SKM-1 (cell line): ENCODE measurements at regions not wholly inside any gene's neighbourhood (a gene's known extent, or its start where the extent isn't known, plus 50 kb on each side); places are given as distances from the start of the nearest gene placed in this dataset.

ENCODE experiments used
- DNase-seq: peaks from one replicate; lab custom pipeline; 2025; ENCODE audit not compliant: unreplicated experiment; lab: John Stamatoyannopoulos, UW

DNA sequence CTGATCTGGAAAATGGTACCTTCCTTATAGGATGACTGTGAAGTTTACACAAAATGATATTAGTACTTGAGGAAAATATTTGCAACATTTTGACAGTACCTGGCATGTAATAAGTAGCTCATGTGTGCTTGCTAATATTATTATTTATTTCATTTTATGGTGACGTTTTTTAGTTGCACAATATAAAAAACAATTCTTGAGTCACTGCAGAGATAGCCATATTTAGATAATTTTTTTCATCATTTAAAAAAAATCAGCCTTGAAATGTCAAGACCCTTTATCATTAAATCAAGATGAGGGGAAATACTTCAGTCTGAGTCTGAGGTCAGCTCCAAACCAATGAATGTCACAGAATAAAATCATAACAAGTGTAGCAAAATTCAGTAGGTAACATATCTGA is 196.8 kb upstream of the RUNX1 start:
- DNase-seq = no peak

DNA sequence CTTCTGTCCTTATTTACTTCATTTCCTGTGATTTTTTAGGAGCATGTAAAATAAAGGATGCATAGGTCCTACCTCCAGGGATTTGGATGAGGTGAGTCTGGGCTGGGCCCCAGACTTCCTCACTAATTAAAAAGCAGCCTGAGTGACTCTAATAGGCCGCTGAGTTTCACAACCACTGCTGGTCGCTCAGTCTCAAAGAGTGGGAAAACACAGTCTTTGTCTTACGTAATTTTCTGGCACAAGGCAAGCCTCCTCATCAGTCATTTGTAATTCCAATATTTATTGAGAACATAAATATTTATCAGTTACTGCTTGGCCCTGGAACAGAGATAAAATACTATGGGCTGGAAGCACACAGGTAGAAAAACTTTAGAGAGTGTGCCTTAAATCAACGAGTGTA is 195.4 kb upstream of the RUNX1 start:
- peak; percentile 14 for DNase-seq

DNA sequence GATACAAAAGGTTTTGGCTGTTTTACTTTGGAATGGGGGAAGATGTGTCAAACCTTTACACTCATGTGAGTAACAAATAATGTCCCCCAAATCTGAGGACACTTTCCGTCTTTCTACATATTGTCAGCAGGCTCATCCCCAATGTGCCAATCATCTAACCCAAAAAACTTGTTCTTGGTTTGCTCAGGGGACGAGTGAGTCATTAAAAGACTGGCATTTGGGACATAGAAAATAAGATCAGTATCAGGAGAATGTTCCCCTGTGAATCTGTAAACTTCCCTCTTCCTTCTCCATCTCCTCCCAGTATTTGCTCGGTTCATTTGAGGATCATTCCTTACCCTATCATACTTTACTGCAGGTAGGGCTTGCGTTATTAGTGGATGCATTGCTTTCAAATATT is 194.1 kb upstream of the RUNX1 start:
- DNase-seq = no peak

DNA sequence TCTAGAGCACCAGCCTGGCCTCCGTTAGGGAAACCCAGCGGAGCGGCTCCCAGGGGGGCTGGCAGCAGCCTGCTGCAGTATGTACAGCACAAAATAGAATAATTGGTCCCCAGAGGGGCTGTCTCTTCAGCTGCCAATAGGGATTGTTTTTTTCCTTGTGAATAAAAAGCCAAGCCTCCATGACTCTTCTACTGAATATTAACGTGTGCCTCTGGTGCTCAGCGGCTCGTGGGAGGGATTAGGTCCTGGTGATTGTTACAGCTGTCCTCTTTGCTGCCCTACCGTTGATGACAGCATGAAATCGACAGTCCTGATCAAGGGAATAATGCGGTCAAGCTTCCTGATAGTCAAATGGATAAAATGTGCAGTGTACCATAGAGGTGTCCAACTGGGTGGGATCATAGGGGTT is 190.7 kb upstream of the RUNX1 start:
- no peak for DNase-seq

DNA sequence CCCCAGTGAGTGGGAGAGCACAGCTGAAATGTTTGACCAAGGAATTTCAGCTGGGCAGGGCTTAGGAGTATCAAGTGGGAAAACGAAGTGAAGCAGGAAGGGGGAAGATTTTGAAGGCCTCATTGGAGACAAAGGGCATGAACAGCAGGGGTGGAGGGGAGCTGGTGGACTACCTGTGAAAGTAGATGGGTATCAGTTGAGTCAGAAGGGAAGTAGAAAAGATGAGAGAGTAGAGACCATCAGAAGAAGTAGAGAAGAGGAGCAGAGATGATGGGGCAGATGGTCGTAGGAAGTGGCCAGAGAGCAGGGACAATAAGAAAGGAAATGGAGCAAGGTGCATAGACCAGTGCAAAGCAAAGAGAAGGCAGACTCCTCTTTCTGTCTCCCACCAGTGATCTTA is 189.0 kb upstream of the RUNX1 start:
- no peak for DNase-seq

DNA sequence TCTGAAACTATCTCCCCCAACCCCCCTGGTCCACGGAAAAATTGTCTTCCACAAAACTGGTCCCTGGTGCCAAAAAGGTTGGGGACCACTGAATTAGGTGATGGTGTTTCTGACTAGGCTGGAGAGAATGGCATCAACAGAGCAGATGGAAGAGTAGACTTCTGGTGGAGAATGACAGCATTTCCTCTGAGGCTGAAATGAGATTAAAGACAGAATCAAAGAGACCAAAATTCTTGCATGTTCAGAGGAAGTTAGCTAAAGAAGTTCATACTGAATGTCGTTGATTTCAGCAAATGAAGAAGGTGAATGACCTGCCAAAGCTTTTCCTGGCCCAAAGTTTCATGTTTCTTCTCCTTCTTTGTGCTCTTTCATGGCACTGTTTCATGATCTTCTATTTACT is 188.2 kb upstream of the RUNX1 start:
- DNase-seq = no peak

DNA sequence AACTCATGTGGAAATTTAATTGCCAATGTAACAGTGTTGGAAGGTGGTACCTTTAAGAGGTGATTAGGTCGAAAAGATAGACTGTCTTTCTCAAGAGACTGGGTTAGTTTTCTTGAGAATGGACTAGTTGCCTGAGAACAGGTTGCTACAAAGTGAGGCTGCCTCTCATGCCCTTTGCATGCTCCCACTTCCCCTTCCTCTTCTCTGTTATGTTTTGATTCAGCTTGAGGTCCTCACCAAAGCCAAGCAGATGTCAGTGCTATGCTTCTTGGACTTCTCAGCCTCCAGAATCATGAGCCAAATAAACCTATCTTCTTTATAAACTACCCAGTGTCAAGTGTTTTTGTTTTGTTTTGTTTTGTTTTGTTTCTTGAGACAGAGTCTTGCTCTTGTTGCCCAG is 187.0 kb upstream of the RUNX1 start:
- no peak for DNase-seq

DNA sequence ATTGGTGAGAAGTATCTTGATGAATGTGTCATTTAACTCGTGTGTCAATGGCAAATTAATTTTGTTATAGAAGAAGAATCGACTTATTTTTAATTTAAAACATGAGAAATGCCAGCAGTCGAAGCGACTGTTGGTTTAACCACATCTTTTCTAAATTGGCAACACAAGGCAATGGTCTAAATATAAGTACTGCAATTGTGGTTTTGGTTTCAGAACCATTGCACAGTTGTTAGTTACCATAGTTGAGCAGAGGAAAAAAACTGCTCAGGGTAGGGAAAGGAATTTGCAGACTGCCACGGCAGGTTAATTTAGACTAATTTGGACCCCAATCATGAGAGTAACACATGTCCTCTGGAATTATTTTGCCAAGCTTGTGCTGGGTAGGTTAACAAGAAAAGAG is 185.6 kb upstream of the RUNX1 start:
- no peak for DNase-seq

DNA sequence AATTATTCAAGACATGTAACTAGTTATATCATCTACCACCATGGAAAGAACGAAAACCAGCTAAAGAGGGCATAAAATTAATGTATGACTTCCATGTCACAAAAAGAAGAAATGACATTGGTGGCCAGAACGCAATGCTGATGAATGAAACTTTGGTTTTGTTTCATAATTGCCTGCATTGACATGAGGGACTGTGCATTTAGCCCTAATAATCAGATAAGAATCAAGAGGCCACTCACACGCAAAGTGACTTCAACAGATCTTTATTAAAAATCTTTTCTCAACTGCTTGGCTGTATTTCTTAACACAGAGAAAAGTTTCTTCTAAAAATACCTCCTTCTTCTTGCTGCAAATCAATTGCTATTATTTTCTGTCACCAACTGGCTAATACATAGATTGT is 184.7 kb upstream of the RUNX1 start:
- DNase-seq = no peak

DNA sequence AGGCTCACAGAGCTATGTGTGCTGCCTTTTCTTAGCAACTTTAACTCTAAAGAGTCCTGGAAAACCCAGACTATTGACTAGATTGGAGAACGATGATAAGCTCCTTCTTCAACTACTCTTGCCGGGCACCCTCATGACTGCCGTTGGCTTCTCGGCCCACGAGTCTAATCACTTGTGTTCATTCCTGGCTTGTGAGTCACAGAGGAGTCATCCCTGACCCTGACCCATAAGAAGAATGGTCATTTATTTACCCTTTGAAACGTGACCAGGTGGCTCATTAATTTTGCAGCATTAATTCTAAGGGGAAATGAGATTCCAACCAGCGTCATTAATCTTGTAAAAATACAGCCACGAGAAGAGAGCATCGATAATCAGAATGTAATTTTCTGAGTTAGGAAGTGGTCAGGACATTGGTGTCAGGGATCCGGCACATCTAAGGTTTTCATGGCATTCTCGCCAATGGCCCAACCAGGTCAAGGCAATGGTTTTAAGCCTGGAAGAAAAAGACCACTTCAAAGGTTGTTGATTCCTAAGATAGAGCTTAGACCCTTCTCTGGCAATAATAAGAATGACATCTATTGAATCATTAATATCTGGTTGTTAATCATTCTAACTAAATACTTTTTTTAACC is 183.6 kb upstream of the RUNX1 start:
- DNase-seq = no peak

DNA sequence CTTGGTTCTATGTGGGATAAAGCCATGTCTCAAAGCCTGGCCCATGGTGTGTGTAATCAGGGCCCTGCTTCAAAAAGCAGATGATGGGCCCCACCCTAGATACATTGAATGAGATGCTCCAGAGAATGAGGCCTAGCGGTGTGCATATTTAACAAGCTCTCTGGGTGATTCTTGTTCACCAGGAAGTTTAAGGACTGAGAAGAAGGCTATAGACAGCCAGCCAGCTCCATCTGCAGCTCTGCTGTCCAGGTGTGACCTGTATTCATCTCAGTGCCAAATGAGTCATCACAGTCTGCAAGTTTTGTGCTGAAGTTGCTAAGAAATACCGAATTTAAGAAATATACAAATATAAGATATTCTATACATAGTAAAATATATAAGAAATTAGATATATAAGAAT is 182.0 kb upstream of the RUNX1 start:
- no peak for DNase-seq

DNA sequence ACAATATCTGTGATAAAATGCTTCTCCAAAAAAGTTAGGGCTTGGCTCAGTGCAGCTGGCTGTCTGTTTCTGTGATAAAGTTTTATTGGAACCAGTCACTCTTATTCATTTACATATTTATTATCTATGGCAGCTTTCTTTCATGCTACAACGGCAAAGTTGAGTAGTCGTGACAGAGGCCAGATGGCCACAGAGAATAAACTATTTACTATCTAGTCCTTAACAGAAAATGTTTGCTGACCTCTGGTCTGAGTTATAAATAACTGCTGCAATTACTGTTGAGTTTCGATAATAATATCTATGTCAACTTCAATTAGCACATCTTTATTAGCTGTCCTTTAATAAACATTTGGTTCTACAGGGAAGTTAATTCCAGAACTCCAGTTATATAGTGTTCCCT is 180.2 kb upstream of the RUNX1 start:
- DNase-seq = no peak

DNA sequence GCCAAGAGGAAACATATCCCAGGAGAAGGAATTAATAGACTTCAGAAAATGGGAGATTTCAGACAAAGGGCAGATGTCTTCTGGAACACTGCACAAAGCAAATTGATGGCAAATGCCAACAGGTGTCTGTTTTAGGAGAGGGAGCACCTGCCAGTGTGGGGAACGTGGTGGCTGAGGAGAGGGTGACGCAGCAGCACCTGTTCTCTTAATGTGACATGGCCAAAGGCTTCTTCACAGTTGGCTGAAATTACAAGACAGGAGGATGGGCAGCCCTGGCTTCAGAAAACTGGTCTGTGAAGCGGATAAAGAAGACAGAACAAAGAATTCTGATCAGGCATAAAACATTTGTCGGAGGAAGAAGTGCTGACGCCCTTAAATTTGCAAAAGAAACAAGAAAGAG is 178.7 kb upstream of the RUNX1 start:
- DNase-seq = no peak

DNA sequence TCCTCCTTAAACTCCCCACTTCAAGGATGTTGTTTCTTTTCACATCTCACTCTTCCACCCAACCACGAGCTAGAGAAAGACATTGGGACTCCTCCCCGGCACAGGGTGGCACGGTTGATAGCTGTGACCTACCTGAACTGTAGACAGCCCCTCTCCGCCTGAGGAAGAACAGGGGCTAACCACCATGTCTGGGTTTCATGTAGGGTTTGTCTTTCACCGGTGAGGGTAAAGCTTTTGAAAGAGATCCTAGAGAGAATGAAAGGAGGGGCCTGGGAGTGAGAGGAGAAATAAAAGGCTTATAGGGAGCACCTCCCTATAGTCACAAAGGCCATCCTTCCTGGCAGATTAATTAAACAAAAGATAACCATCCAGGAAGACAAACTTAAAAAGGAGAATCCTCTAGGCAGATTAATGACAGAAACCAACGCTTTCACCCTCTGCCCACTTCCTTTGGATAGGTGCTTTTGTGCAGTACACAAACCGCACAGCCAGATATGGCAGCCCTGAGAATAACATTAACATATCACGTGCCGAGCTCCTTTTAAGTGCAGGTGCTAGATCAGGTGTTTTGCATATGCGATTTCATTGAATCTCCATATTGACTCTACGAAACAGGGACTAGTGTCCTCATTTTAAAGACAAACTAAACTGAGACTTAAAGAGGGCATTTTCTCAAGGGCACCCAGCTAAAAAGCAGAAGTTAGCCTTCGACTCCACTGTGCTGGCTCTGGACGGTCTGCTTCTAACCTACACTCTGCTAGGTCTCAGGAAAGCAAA is 178.1 kb upstream of the RUNX1 start:
- DNase-seq = no peak

DNA sequence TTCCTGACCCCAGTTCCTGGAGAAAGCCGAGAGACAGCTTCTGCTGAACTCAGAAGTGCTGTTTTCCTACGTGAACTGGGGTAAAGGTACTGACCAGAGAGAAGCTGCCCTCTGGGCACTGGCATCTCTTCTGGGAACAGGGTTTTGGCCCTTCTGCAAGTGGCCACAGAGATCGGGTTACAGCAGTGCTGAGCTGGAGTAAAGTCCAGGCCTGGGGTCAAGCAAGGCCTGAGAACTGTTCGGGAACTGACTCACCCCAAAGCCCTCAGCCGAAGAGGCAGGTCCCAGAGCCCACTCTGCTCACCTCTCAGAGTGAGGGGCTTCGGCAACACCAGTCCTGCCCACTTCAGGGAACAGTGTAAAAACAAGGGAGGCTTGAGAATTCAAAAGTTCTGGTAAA is 177.2 kb upstream of the RUNX1 start:
- no peak for DNase-seq

DNA sequence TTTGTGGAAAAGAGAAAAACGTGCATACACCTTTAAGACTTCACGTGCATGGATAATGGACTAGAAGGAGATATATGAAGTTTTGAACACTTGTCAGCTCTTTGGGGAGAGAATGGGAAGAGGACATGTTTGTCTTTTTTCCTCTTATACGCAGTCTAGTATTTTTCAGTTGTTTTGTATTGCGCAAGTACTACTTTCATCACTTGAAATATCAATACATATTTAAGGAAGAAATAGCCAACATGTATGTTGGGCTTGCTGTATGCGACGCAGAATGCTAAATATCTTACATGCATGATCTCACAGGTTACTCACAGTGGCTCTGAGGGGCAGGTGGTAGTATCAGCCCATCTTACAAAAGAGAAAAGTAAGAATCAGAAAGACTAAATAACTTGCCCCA is 176.5 kb upstream of the RUNX1 start:
- DNase-seq = no peak

DNA sequence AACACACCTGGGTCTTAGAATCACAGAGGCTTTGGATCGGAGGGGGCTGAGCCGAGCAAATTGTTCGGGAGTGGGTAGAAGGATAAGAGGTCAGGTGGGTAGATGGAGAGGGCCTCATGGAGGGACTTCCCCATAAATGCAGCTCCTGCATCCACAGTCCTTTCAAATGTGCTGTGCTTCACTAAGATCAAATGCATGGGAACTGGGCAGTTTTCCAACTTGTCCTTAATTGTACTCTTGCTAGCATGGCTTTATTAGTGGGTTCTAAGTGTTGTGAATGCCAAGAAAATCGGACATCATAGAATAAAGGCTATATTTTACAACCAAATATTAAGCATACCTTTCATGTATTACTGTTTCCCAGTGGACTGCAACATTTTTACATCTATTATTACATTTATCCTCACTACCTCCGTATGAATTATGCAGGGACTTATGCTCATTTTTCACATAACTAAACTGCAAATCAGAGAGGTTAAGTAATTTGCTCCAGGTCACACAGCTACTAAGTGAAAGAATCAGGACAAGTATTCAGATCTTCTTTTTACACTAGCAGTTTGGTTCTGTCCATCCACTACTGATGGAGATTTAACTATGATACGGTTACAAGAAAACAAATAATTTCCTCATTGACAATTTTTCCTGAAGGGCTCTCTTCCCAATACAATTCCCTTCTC is 174.5 kb upstream of the RUNX1 start:
- no peak for DNase-seq

DNA sequence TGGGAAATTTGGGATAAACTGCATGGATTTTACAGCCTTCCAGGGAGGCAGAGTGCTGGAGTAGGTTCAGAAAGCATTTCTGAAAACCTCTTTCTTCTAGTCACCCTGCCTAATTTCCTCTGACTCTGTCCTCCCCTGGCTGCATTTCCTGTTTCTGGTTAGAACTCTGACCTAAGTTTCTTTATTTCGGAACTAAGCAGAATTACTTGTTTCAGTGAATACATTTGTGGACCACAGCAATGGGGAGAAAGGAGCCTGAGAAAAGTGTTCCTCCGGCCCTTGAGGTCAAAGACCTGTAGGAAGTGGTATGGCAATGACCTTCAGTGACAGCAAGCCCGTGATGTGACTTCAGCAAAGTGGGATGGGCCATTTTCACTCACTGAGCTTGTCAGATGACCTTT is 173.4 kb upstream of the RUNX1 start:
- DNase-seq = no peak

DNA sequence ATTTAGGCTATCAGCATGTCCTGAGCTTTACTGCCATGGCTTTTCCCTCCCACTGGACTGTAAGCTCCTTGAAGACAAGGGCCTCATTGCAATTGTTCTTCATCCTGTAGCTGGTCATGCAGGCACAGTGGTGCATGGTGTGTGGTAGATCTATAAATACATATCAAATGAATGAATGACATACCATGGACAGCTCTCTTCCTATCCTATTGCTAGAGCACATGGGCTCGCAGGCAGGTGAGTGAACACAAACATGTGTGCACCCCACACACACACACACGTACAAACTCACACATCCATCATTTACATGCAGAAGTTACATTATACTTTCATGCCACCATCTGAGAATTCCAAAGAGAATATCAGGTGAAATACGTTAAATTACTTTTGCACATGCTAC is 172.9 kb upstream of the RUNX1 start:
- no peak for DNase-seq

DNA sequence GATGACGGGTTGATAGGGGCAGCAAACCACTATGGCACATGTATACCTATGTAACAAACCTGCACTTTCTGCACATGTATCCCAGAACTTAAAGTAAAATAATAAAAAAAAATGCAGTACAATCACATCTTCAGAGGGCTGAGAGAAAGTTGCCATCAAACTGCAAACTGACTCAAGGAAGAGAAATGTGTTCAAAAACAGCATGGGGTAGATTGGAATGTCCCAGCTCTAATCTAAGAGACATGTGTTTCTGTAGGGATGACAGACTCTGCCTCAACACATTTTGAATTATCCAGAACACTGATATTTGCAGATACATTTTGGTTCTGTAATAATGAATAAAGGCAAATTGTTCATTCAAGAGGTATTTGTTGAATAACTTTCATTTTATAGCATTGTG is 171.2 kb upstream of the RUNX1 start:
- DNase-seq = no peak

DNA sequence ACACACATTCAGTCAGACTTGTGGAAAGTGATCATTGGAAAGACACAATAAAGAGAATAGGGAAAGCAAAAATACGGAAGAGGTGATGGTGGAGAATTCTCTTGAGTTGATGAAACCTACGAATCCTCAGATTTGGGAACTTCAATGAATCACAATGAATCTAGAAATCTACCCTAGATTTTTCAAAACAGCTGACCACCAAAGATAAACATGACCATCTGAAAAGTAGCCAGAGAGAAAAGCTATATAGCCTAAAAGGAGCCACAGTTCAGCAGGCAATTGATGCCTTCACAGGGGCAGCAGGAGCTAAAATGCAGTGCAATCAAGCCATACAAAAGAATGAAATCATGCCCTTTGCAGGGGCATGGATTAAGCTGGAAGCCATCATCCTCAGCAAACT is 170.6 kb upstream of the RUNX1 start:
- DNase-seq = no peak

DNA sequence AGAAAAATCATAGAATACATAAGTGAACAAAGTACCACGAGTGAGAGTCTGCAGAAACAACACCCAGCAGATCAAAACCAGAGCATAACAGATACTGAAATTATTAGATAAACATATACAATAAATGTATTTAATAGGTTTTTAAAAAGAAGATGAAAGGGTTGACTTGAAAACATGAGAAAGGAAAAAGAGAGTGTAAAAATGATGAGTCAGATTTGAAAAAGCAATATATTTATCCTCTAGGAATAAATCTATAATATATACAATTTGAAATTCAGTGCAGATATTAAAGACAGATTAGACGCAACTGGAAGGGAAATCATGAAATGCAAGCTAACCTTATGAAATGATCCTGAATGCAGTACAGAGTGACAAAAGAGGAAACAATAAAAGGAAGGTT is 170.2 kb upstream of the RUNX1 start:
- DNase-seq = no peak
